ENCODE measurements at regions not wholly inside any gene's neighbourhood (a gene's known extent, or its start where the extent isn't known, plus 50 kb on each side); places are given as distances from the start of the nearest gene placed in this dataset.
"Not testable (repeated sequence)": the region's sequence is repeated elsewhere in the genome, so short reads cannot be mapped to it uniquely, and the experiment has no call there.

DNA sequence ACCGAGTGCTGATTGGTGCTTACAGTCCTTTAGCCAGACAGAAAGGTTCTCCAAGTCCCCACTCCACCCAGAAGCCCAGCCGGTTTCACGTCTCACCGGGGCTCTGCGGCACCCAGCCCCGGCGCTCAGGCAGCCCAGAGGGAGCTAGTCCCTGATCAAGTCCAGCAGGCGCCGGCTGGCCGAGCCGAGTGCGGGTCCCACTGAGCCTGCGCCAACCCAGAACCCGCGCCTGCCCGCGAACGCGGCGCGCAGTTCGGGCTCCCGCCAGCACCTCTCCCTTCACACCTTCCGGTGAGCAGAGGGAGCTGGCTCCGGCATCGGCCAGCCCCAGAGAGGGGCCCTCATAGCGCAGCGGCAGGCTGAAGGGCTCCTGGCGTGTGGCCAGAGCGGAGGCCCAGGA is 481.6 kb upstream of the CHD1 start:
- H3K27me3 ChIP-seq (ENCODE audit: insufficient read depth, poor library complexity, severe bottlenecking); H3K27ac ChIP-seq (ENCODE audit: poor library complexity, severe bottlenecking); H3K4me1 ChIP-seq (ENCODE audit: insufficient read depth, poor library complexity, severe bottlenecking); H3K9me3 ChIP-seq (ENCODE audit: severe bottlenecking); H3K36me3 ChIP-seq (ENCODE audit: low read depth); ATAC-seq (ENCODE audit: low read depth); H3K4me3 ChIP-seq (ENCODE audit: severe bottlenecking): not testable (repeated sequence)
- peak; percentile 45 for DNase-seq (ENCODE audit: low spot score)

DNA sequence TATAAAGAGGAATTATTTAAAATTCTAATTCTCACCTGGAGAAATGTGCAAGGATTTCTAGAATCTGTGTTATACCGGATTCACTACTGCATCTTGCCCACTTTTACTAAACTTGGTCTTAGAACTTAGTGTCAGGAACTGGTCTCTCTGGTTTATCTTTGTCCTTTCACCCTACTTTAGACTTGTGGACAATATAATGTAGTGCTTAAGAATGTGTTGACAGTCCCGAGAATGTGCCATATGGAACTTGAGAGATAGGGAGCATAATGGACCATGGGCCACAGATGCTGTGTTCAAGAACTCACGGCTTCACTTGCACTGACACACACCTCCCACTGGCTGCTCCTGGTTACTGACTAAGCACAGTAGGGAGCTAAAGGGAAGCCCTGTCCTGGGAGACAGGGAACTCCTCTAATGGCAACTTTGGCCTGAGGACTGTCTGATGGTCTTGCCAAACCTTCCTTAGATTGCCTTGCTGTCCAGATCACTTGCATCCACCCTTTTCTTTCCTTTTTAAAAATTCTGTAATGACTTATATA is 476.0 kb upstream of the CHD1 start:
- not testable (repeated sequence) for H3K4me3 ChIP-seq (ENCODE audit: severe bottlenecking); H3K36me3 ChIP-seq (ENCODE audit: low read depth); H3K9me3 ChIP-seq (ENCODE audit: severe bottlenecking); DNase-seq (ENCODE audit: low spot score); H3K4me1 ChIP-seq (ENCODE audit: insufficient read depth, poor library complexity, severe bottlenecking); H3K27me3 ChIP-seq (ENCODE audit: insufficient read depth, poor library complexity, severe bottlenecking); H3K27ac ChIP-seq (ENCODE audit: poor library complexity, severe bottlenecking)
- ATAC-seq (ENCODE audit: low read depth): peak; percentile 40; the same call in 1 of the 3 replicates

DNA sequence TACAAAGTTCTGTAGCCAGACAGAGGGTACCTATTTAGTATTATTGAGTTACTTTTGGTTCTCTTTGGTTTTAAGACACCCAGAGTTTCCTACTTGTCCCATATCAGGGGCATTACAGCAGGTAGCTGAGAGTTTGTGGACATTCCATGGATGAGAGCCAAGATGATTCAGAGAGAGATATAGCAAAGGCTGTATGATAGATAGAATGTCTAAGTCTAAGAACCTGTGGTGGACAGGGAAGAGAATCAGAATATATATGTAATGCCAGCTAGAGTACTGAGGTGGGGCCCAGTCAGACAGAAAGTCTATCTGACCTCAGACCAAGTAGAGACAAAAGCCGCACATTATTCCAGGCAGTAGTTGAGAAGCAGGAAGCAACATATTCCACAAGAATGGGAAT is 471.8 kb upstream of the CHD1 start:
- not testable (repeated sequence) for DNase-seq (ENCODE audit: low spot score); H3K4me3 ChIP-seq (ENCODE audit: severe bottlenecking); H3K36me3 ChIP-seq (ENCODE audit: low read depth); H3K27me3 ChIP-seq (ENCODE audit: insufficient read depth, poor library complexity, severe bottlenecking); H3K9me3 ChIP-seq (ENCODE audit: severe bottlenecking); H3K4me1 ChIP-seq (ENCODE audit: insufficient read depth, poor library complexity, severe bottlenecking); H3K27ac ChIP-seq (ENCODE audit: poor library complexity, severe bottlenecking)
- ATAC-seq (ENCODE audit: low read depth): peak; percentile 84

DNA sequence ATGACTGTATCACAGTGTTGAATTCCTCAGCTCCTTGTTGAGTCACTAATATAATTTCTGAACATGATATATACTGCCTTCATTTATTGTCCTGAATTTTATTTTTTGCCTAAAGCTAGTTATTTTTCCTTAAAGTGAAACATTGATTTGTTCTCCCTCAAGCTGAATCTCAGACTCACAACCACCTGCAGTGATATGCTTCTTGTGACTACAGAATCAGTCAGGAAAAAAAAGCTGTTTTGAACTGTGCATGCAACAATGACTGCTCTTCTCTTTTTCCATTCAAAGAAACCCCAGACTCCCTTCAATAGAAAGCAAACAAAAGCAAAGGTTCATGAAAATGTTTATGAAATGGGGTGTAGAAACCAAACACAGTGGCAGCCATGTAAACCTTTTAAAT is 470.2 kb upstream of the CHD1 start:
- H3K27ac ChIP-seq (ENCODE audit: poor library complexity, severe bottlenecking): no peak overlapping the region
- H3K4me3 ChIP-seq (ENCODE audit: severe bottlenecking): no peak overlapping the region
- no peaks in the 10 kb centered on the region for H3K27me3 ChIP-seq (ENCODE audit: insufficient read depth, poor library complexity, severe bottlenecking)
- H3K4me1 ChIP-seq (ENCODE audit: insufficient read depth, poor library complexity, severe bottlenecking): no peaks in the 10 kb centered on the region
- ATAC-seq (ENCODE audit: low read depth): no peak
- H3K9me3 ChIP-seq (ENCODE audit: severe bottlenecking): no peaks in the 10 kb centered on the region
- H3K36me3 ChIP-seq (ENCODE audit: low read depth): no peaks in the 10 kb centered on the region
- TF ChIP-seq, protein P1, sequence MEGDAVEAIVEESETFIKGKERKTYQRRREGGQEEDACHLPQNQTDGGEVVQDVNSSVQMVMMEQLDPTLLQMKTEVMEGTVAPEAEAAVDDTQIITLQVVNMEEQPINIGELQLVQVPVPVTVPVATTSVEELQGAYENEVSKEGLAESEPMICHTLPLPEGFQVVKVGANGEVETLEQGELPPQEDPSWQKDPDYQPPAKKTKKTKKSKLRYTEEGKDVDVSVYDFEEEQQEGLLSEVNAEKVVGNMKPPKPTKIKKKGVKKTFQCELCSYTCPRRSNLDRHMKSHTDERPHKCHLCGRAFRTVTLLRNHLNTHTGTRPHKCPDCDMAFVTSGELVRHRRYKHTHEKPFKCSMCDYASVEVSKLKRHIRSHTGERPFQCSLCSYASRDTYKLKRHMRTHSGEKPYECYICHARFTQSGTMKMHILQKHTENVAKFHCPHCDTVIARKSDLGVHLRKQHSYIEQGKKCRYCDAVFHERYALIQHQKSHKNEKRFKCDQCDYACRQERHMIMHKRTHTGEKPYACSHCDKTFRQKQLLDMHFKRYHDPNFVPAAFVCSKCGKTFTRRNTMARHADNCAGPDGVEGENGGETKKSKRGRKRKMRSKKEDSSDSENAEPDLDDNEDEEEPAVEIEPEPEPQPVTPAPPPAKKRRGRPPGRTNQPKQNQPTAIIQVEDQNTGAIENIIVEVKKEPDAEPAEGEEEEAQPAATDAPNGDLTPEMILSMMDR (IDR thresholded peaks at IDR 0.05; ENCODE audit: poor library complexity, severe bottlenecking): no peak
- no peak for DNase-seq (ENCODE audit: low spot score)

DNA sequence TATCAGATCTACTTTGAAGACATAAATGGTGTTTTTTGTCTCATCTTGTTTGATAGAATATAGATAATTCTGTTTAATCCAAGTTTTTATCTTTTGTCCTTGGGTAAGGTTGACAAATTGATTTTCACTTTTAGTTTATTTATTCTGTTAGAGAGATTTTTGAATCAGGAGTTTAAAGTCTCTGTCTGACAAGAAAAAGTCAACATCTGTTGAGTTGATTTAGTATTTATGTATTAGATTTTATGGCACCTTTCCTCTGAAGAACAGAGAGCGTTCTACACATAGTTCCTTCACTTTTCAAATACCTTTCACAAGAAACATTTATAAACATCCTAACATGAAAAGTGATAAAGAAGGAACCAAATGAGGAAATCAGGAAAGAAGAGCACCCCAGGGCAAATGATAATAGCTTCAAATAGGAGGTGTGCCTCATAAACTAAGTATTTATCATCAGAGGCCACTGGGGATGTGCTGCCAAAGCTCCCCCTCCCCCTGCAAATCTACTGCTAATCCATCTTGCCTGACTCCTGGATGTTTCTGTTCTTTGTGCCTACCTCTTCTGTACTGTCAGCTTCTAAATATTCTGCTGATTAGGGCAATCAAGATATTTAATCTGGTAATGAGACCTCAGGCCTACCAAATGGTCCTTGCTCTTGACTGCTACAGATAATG is 457.7 kb upstream of the CHD1 start:
- Histone ChIP-seq H3K4me1 (ENCODE audit: insufficient read depth, poor library complexity, severe bottlenecking) (no peaks in the 10 kb centered on the region), H3K27ac (ENCODE audit: poor library complexity, severe bottlenecking) (no peak overlapping the region), H3K9me3 (ENCODE audit: severe bottlenecking) (no peaks in the 10 kb centered on the region), H3K36me3 (ENCODE audit: low read depth) (no peaks in the 10 kb centered on the region), H3K27me3 (ENCODE audit: insufficient read depth, poor library complexity, severe bottlenecking) (no peaks in the 10 kb centered on the region), H3K4me3 (ENCODE audit: severe bottlenecking) (no peak overlapping the region)
- ATAC-seq (ENCODE audit: low read depth) (no peak), DNase-seq (ENCODE audit: low spot score) (no peak)
- TF ChIP-seq, protein P1 (IDR thresholded peaks at IDR 0.05; ENCODE audit: poor library complexity, severe bottlenecking): no peak

DNA sequence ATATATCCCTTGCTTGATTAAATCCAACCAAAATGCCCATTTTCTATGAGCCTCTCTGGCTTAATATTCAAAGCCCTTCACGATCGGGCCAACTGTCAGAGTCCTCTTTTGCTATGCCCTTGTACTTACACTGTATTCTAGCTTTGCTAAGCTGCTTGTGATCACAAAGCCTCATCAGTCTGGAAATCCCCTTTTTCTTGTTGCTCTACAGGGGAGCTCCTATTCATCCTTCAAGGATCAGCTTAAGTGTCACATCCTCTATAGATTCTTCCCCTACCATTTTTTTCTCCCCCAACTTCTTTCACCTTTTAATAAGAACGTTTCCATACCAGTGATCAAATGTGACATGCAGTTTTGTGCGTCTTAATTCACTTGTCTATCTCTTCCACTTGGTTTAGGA is 450.4 kb upstream of the CHD1 start:
- no peak overlapping the region for H3K4me3 ChIP-seq (ENCODE audit: severe bottlenecking)
- no peak for ATAC-seq (ENCODE audit: low read depth)

More for the DNA sequence above, 450.4 kb upstream of the CHD1 start:
- TF ChIP-seq, protein P1 (IDR thresholded peaks at IDR 0.05; ENCODE audit: poor library complexity, severe bottlenecking): no peak
- no peaks in the 10 kb centered on the region for H3K9me3 ChIP-seq (ENCODE audit: severe bottlenecking)
- no peaks in the 10 kb centered on the region for H3K27me3 ChIP-seq (ENCODE audit: insufficient read depth, poor library complexity, severe bottlenecking)
- no peaks in the 10 kb centered on the region for H3K4me1 ChIP-seq (ENCODE audit: insufficient read depth, poor library complexity, severe bottlenecking)
- DNase-seq (ENCODE audit: low spot score): no peak
- no peak overlapping the region for H3K27ac ChIP-seq (ENCODE audit: poor library complexity, severe bottlenecking)
- no peaks in the 10 kb centered on the region for H3K36me3 ChIP-seq (ENCODE audit: low read depth)
